Psoas muscle (tissue), 7 donors: ENCODE measurements at regions not wholly inside any gene's neighbourhood (a gene's known extent, or its start where the extent isn't known, plus 50 kb on each side); places are given as distances from the start of the nearest gene placed in this dataset.

Experiments
- ATAC-seq, 4 donors: fragments of 200-7000 bp; cut with Tn5 transposase; one replicate each; pipeline ENCODE4 v1.9.1; 2020; ENCODE audit warnings: moderate library complexity in 3 of 4, mild to moderate bottlenecking in 2 of 4
- DNase-seq, 2 donors: peaks; one replicate each; pipeline ENCODE4 v3.0.0-alpha.2; 2020
- H3K27ac ChIP-seq: fragments of 200-600 bp; one replicate; pipeline ENCODE4 v1.8.0; 2022
- H3K27me3 ChIP-seq, 3 donors: fragments of 200-600 bp in 1 of 3; one replicate each; pipeline versions ENCODE4 v1.6.1 to v1.8.0; 2013 to 2022; ENCODE audit warnings: low read length in 2 of 3, mild to moderate bottlenecking in 2 of 3, moderate library complexity in 1 of 3; ENCODE audit not compliant: insufficient read depth in 3 of 3
- H3K36me3 ChIP-seq, 2 donors: fragments of 200-600 bp in 1 of 2; one replicate each; pipeline versions ENCODE4 v1.6.1 to v1.8.0; 2013 to 2022; ENCODE audit warnings: low read depth in 1 of 2, mild to moderate bottlenecking in 1 of 2, moderate library complexity in 1 of 2; ENCODE audit not compliant: insufficient read depth in 1 of 2
- H3K4me1 ChIP-seq: fragments of 200-600 bp; one replicate; pipeline ENCODE4 v1.8.0; 2022
- H3K4me3 ChIP-seq: fragments of 200-600 bp; one replicate; pipeline ENCODE4 v1.8.0; 2022; ENCODE audit warnings: mild to moderate bottlenecking
- H3K9me3 ChIP-seq: fragments of 200-600 bp; one replicate; pipeline ENCODE4 v1.8.0; 2022
- WGBS, 3 donors: extraction: QIAGEN DNeasy Blood & Tissue Kit; methylation state at CpG; one replicate each; pipeline versions ENCODE4 v1.1.6 to v1.1.7; 2013; 5-methylcytosine and 5-hydroxymethylcytosine counted together
- intact Hi-C, 2 donors: fragments of 100-400 bp; cut with DNase I; formaldehyde crosslinking; loops; one replicate each; pipeline versions ENCODE4 v1.11.0 to v1.14.2; 2022
- TF ChIP-seq, protein P1 (sequence below): fragments of 200-600 bp; IDR thresholded peaks from one replicate; pipeline ENCODE4 v1.8.0; 2022; ENCODE audit warnings: antibody characterized with exemption
- donor health status: healthy with polysubstance abuse.
- donor health status: DM: no; HTN: no; CAD: no; lungs with moderate emphysema.
- donor health status: Bipolar disorder and iron deficiency.
- donor health status: healthy.
- donor health status: DM: yes; HTN: yes; CAD: no.
- donor health status: DM: no; HTN: no; CAD: no.
- donor health status: DM: yes; HTN: yes; CAD: no.

DNA sequence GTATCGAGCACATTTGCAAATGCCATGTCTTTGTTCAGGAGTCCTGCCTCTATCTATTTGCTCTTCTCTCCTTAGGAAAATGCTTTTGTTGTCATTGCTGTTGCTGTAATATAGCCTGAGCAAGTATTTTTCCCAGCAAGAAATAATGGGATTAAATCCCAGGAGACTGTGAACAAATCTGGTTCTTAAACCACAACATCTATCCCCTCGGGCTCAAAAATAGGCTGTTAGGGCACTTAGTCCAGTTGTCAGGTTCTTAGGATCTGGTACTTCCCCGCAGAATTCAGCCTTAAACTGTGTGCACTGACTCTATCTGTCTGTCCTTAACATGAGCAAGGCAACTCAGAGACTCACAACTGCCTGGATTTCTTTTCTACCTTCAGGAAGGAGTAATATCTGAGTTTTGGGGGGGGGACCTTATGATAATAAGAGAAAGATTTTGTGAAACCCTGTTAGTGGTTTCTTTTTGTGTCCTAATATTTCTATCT is 437.5 kb downstream of the HTR1B start:
- no peak for ATAC-seq
- no peak overlapping the region for H3K27ac ChIP-seq
- no peaks in the 10 kb centered on the region for H3K9me3 ChIP-seq
- TF ChIP-seq, protein P1, sequence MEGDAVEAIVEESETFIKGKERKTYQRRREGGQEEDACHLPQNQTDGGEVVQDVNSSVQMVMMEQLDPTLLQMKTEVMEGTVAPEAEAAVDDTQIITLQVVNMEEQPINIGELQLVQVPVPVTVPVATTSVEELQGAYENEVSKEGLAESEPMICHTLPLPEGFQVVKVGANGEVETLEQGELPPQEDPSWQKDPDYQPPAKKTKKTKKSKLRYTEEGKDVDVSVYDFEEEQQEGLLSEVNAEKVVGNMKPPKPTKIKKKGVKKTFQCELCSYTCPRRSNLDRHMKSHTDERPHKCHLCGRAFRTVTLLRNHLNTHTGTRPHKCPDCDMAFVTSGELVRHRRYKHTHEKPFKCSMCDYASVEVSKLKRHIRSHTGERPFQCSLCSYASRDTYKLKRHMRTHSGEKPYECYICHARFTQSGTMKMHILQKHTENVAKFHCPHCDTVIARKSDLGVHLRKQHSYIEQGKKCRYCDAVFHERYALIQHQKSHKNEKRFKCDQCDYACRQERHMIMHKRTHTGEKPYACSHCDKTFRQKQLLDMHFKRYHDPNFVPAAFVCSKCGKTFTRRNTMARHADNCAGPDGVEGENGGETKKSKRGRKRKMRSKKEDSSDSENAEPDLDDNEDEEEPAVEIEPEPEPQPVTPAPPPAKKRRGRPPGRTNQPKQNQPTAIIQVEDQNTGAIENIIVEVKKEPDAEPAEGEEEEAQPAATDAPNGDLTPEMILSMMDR, result no peak
- DNase-seq, result no peak
- H3K36me3 ChIP-seq, result no peaks in the 10 kb centered on the region
- H3K4me3 ChIP-seq, result no peak overlapping the region
- intact Hi-C loops, result no loop called here
- no peaks in the 10 kb centered on the region for H3K4me1 ChIP-seq
- H3K27me3 ChIP-seq, result no peaks in the 10 kb centered on the region
- WGBS, 3 donors, result 73 to 74% (median 73%) methylated on average over 3 of the region's 3 CpGs

DNA sequence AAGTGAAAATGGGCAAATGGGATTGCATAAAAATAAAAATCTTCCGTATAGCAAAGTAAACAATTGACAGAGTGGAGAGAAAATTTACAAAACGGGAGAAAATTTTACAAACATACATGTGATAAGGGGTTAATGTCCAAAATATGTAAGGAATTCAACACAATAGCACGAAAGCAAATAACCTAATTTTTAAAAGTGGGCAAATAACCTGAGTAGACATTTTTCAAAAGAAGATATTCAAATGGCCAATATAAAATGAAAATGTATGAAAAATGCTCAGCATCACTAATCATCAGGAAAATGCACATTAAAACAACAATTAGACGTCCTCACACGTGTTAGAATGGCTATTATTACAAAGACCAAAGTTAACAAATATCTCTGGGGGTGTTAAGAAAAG is 441.5 kb downstream of the HTR1B start:
- H3K9me3 ChIP-seq, result no peaks in the 10 kb centered on the region
- TF ChIP-seq, protein P1, result no peak
- no peak for ATAC-seq

DNA sequence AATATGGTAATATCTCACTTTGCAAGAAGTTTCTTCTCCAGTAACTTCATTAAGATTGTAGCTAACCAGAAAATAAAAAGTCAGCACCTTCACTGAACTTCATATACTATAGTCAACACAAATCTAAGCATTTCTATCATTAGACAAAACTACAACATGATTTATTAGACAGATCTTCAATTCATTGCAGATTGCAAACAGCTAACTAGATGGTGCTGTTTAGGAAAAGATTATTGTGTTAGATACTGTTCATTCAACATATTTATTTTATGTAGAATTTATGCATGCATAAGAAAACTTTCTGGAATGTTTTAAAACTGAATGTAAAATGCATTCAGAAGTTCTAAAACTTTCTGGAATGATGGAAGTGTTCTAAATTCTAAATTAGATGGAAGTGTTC is 442.1 kb downstream of the HTR1B start:
- intact Hi-C loops, result no loop called here
- H3K27ac ChIP-seq, result no peak overlapping the region
- H3K27me3 ChIP-seq, result no peaks in the 10 kb centered on the region
- ATAC-seq (no peak), DNase-seq (no peak)
- no peak overlapping the region for H3K4me3 ChIP-seq
- TF ChIP-seq, protein P1, result no peak
- no peaks in the 10 kb centered on the region for H3K9me3 ChIP-seq
- no peaks in the 10 kb centered on the region for H3K36me3 ChIP-seq
- no peaks in the 10 kb centered on the region for H3K4me1 ChIP-seq

More for the DNA sequence above, 441.5 kb downstream of the HTR1B start:
- no peak overlapping the region for H3K27ac ChIP-seq
- no peaks in the 10 kb centered on the region for H3K27me3 ChIP-seq
- no peak for DNase-seq
- no peak overlapping the region for H3K4me3 ChIP-seq
- intact Hi-C loops, result no loop called here
- no peaks in the 10 kb centered on the region for H3K4me1 ChIP-seq
- 36 to 44% (median 43%) methylated on average over 5 of the region's 5 CpGs for WGBS, 3 donors
- no peaks in the 10 kb centered on the region for H3K36me3 ChIP-seq

DNA sequence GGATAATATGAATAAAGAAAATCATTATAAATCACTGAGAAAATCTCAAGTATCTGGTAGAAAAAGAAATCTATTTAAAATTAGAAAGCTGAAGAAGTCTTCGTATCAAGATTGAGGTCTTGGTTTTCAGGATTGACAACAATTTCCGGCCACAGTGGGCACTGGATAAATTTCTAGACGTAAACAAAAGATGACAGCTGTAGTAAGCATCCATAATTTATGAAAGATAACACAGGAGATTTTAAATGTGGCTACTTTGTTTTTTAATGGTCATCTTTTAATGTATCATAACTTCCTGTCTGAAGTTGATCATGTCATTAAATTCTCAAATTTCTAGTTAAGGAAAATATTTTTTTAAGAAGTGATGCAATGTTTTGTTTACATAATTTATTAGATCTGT is 444.2 kb downstream of the HTR1B start:
- no peak overlapping the region for H3K27ac ChIP-seq
- intact Hi-C loops, result no loop called here
- TF ChIP-seq, protein P1, result no peak
- H3K4me3 ChIP-seq, result no peak overlapping the region
- no peaks in the 10 kb centered on the region for H3K4me1 ChIP-seq
- H3K9me3 ChIP-seq, result no peaks in the 10 kb centered on the region
- ATAC-seq, result no peak
- H3K27me3 ChIP-seq, result no peaks in the 10 kb centered on the region
- no peaks in the 10 kb centered on the region for H3K36me3 ChIP-seq
- WGBS, 3 donors, result 78 to 79% (median 78%) methylated on average over 3 of the region's 3 CpGs
- no peak for DNase-seq

DNA sequence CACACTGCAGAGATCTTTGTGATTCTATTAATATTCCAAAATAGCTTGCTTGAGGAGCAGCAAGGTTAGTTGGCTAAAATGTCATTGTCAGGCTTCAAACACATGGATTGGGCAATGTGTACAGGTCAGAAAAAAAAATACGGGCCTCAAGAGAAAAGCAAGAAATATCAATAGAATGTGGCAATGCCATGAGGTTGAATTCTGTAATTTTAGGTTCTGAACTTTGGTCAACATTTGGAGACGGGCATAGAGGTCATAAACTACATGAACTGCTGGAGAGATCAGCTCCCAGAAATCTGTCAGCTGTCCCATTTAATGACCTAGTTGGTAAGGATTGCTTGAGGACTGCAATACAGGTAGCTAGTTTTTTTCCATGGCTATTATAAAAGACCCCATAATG is 445.8 kb downstream of the HTR1B start:
- no peaks in the 10 kb centered on the region for H3K36me3 ChIP-seq
- H3K27ac ChIP-seq, result no peak overlapping the region
- no peak overlapping the region for H3K4me3 ChIP-seq
- no peaks in the 10 kb centered on the region for H3K4me1 ChIP-seq
- DNase-seq, result no peak
- WGBS, 3 donors, result 72 to 81% (median 77%) methylated on average over 2 of the region's 2 CpGs
- TF ChIP-seq, protein P1, result no peak
- ATAC-seq, result no peak
- intact Hi-C loops, result no loop called here
- H3K27me3 ChIP-seq, result no peaks in the 10 kb centered on the region
- H3K9me3 ChIP-seq, result peaks cover 3% of the 10 kb centered on the region
